GM23248 (cell line): ENCODE measurements at regions not wholly inside any gene's neighbourhood (a gene's known extent, or its start where the extent isn't known, plus 50 kb on each side); places are given as distances from the start of the nearest gene placed in this dataset.
"Not testable (repeated sequence)": the region's sequence is repeated elsewhere in the genome, so short reads cannot be mapped to it uniquely, and the experiment has no call there.

ENCODE experiments used
- EZH2 ChIP-seq: fragments of 200-600 bp; sonication (generic); IDR thresholded peaks from 2 replicates; pipeline ENCODE4 v1.6.1; 2018; ENCODE audit warnings: antibody characterized with exemption, mild to moderate bottlenecking; ENCODE audit not compliant: insufficient read depth, poor library complexity, severe bottlenecking
- EZH2phosphoT487 ChIP-seq: fragments of 200-600 bp; sonication (generic); IDR thresholded peaks from 2 replicates; pipeline ENCODE4 v1.6.1; 2018; ENCODE audit warnings: antibody characterized with exemption, moderate library complexity, mild to moderate bottlenecking, low read depth; ENCODE audit not compliant: insufficient read depth

- TF ChIP-seq EZH2, EZH2phosphoT487: not testable (repeated sequence)
Measured at GRCh38 chr4:82279550-82279949, 94.2 kb downstream of the HNRNPD start.
